ENCODE measurements at regions not wholly inside any gene's neighbourhood (a gene's known extent, or its start where the extent isn't known, plus 50 kb on each side); places are given as distances from the start of the nearest gene placed in this dataset.

- TF ChIP-seq CTCF (IDR thresholded peaks at IDR 0.05) (no peak), POLR2A (IDR thresholded peaks at IDR 0.05) (no peak), EP300 (IDR thresholded peaks at IDR 0.05) (no peak)
Observed at GRCh38 chr2:57333221-57333620, 713.4 kb upstream of the VRK2 start.

All from tibial nerve (tissue), 4 donors.